ENCODE measurements at regions not wholly inside any gene's neighbourhood (a gene's known extent, or its start where the extent isn't known, plus 50 kb on each side); places are given as distances from the start of the nearest gene placed in this dataset.

- no peak for DNase-seq
- WGBS, 2 donors = 60 to 64% methylated on average over 4 of the region's 4 CpGs
- intact Hi-C loops (cut with DNase I) = no loop called here
Measured at GRCh38 chr6:78611886-78612480, 255.4 kb upstream of the IRAK1BP1 start.

GRCh38 chr6:78614961-78615360 lies 252.4 kb upstream of the IRAK1BP1 start:
- H3K36me3 ChIP-seq = no peaks in the 10 kb centered on the region
- no peaks in the 10 kb centered on the region for H3K9me3 ChIP-seq
- no peak overlapping the region for H3K27ac ChIP-seq
- no peak for TF ChIP-seq POLR2A (IDR thresholded peaks at IDR 0.05)
- TF ChIP-seq CTCF (IDR thresholded peaks at IDR 0.05) = no peak
- no peaks in the 10 kb centered on the region for H3K27me3 ChIP-seq
- WGBS, 2 donors = 0 to 40% methylated on average over 1 of the region's 1 CpG
- H3K4me3 ChIP-seq (replicated peaks in 1 of 3) = no peak overlapping the region
- no peaks in the 10 kb centered on the region for H3K4me1 ChIP-seq
- intact Hi-C loops (cut with DNase I) = no loop called here
- DNase-seq = no peak

More at GRCh38 chr6:78611886-78612480, 255.4 kb upstream of the IRAK1BP1 start:
- no peaks in the 10 kb centered on the region for H3K27me3 ChIP-seq
- no peaks in the 10 kb centered on the region for H3K4me1 ChIP-seq
- TF ChIP-seq CTCF (IDR thresholded peaks at IDR 0.05) (peak in 3 of 6 experiments; percentile 13 to 39 (median 14)), POLR2A (IDR thresholded peaks at IDR 0.05) (no peak)
- no peak overlapping the region for H3K27ac ChIP-seq
- H3K9me3 ChIP-seq = no peaks in the 10 kb centered on the region
- no peaks in the 10 kb centered on the region for H3K36me3 ChIP-seq
- H3K4me3 ChIP-seq (replicated peaks in 1 of 3) = no peak overlapping the region

GRCh38 chr6:78615430-78615904 lies 251.9 kb upstream of the IRAK1BP1 start:
- no peaks in the 10 kb centered on the region for H3K27me3 ChIP-seq
- intact Hi-C loops (cut with DNase I) = no loop called here
- no peaks in the 10 kb centered on the region for H3K9me3 ChIP-seq
- 69 to 87% methylated on average over 1 of the region's 1 CpG for WGBS, 2 donors
- no peak overlapping the region for H3K27ac ChIP-seq
- no peak overlapping the region for H3K4me3 ChIP-seq (replicated peaks in 1 of 3)
- no peak for DNase-seq
- no peaks in the 10 kb centered on the region for H3K4me1 ChIP-seq
- no peaks in the 10 kb centered on the region for H3K36me3 ChIP-seq
- TF ChIP-seq POLR2A (IDR thresholded peaks at IDR 0.05) (no peak), CTCF (IDR thresholded peaks at IDR 0.05) (no peak)

GRCh38 chr6:78618970-78619369 lies 248.4 kb upstream of the IRAK1BP1 start:
- H3K36me3 ChIP-seq = no peaks in the 10 kb centered on the region
- no peaks in the 10 kb centered on the region for H3K9me3 ChIP-seq
- TF ChIP-seq POLR2A (IDR thresholded peaks at IDR 0.05) = no peak
- no peak for TF ChIP-seq CTCF (IDR thresholded peaks at IDR 0.05)
- intact Hi-C loops (cut with DNase I) = no loop called here
- no peak overlapping the region for H3K27ac ChIP-seq
- WGBS, 2 donors = 59 to 64% methylated on average over 2 of the region's 2 CpGs
- H3K4me1 ChIP-seq = no peaks in the 10 kb centered on the region
- H3K4me3 ChIP-seq (replicated peaks in 1 of 3) = no peak overlapping the region
- DNase-seq = no peak
- no peaks in the 10 kb centered on the region for H3K27me3 ChIP-seq

GRCh38 chr6:78623554-78623953 lies 243.8 kb upstream of the IRAK1BP1 start:
- DNase-seq = no peak
- H3K27ac ChIP-seq = no peak overlapping the region
- H3K27me3 ChIP-seq = no peaks in the 10 kb centered on the region
- intact Hi-C loops (cut with DNase I) = no loop called here
- TF ChIP-seq POLR2A (IDR thresholded peaks at IDR 0.05) = no peak
- no peak for TF ChIP-seq CTCF (IDR thresholded peaks at IDR 0.05)
- no peaks in the 10 kb centered on the region for H3K9me3 ChIP-seq
- no peaks in the 10 kb centered on the region for H3K4me1 ChIP-seq
- H3K4me3 ChIP-seq (replicated peaks in 1 of 3) = no peak overlapping the region
- no peaks in the 10 kb centered on the region for H3K36me3 ChIP-seq

Data from thyroid gland (tissue), 4 donors.